Pancreas (tissue), 10 donors: ENCODE measurements at regions not wholly inside any gene's neighbourhood (a gene's known extent, or its start where the extent isn't known, plus 50 kb on each side); places are given as distances from the start of the nearest gene placed in this dataset.

Experiments used
- ATAC-seq, 4 donors: fragments of 200-7000 bp; cut with Tn5 transposase; one replicate each; pipeline versions ENCODE4 v1.8.0 to v1.9.1; 2020; ENCODE audit warnings: mild to moderate bottlenecking in 4 of 4, moderate library complexity in 4 of 4
- DNase-seq, 6 donors: peaks; one replicate each; pipeline ENCODE4 v3.0.0-alpha.2; 2020
- FAIRE-seq: peaks from 2 replicates; lab custom pipeline; 2012; peaks lifted over from hg19 to GRCh38; lab: Jason Lieb, UNC
- H3K27ac ChIP-seq, 4 donors: fragments of 200-600 bp; sonication (generic); 1 replicate in 3 of 4; 2 replicates in 1 of 4; pipeline versions ENCODE4 v1.5.0 to v1.8.0; 2020
- H3K27me3 ChIP-seq, 4 donors: fragments of 200-600 bp; one replicate each; pipeline ENCODE4 v1.8.0; 2021
- H3K36me3 ChIP-seq, 3 donors: fragments of 200-600 bp; sonication (generic) in 1 of 3; one replicate each; pipeline versions ENCODE4 v1.5.0 to v1.8.0; 2020 to 2021
- H3K4me1 ChIP-seq, 3 donors: fragments of 200-600 bp; one replicate each; pipeline ENCODE4 v1.8.0; 2021
- H3K4me3 ChIP-seq, 4 donors: fragments of 200-600 bp; sonication (generic) in 2 of 4; one replicate each; pipeline versions ENCODE4 v1.5.0 to v1.8.0; 2020 to 2021
- H3K9me3 ChIP-seq, 4 donors: fragments of 200-600 bp; one replicate each; pipeline ENCODE4 v1.8.0; 2021
- CTCF ChIP-seq, 4 donors: fragments of 200-600 bp; sonication (generic) in 3 of 4; IDR thresholded peaks; one replicate each; pipeline versions ENCODE4 v1.5.0 to v1.8.0; 2021; ENCODE audit warnings: antibody characterized with exemption in 4 of 4
- WGBS, 2 donors: extraction: QIAGEN DNeasy Blood & Tissue Kit; methylation state at CpG; one replicate each; pipeline ENCODE4 v1.1.7; 2013; 5-methylcytosine and 5-hydroxymethylcytosine counted together
- intact Hi-C, 3 donors: fragments of 100-400 bp; cut with DNase I; formaldehyde crosslinking; loops; one replicate each; pipeline versions ENCODE4 v1.11.1 to v1.14.2; 2022
- donor health status: healthy with polysubstance abuse.
- donor health status: DM: no; HTN: no; CAD: no; lungs with moderate emphysema.
- donor health status: DM: no; HTN: no; CAD: no.
- donor health status: control.
- donor health status: control.
- donor health status: Bipolar disorder and iron deficiency.
- donor health status: DM: yes; HTN: yes; CAD: no.
- donor health status: DM: no; HTN: no; CAD: no.
- donor health status: DM: no; HTN: no; CAD: no.
- donor health status: DM: yes; HTN: yes; CAD: no.

- H3K36me3 ChIP-seq, result no peaks in the 10 kb centered on the region
- H3K4me1 ChIP-seq, result peaks cover 9 to 67% (median 29%) of the 10 kb centered on the region in 3 donors
- no peak overlapping the region for H3K27ac ChIP-seq
- no peaks in the 10 kb centered on the region for H3K9me3 ChIP-seq
- H3K4me3 ChIP-seq, result no peak overlapping the region
- no peak for ATAC-seq
- DNase-seq, result no peak
- no peak for FAIRE-seq
- WGBS, 2 donors, result 97 to 100% methylated on average over 2 of the region's 2 CpGs
- no peak for TF ChIP-seq CTCF (IDR thresholded peaks at IDR 0.05)
- H3K27me3 ChIP-seq, result no peaks in the 10 kb centered on the region
- intact Hi-C loops, result no loop called here
These were observed 169.2 kb upstream of the DTNA start for GRCh38 chr18:34540897-34541296.

DNA sequence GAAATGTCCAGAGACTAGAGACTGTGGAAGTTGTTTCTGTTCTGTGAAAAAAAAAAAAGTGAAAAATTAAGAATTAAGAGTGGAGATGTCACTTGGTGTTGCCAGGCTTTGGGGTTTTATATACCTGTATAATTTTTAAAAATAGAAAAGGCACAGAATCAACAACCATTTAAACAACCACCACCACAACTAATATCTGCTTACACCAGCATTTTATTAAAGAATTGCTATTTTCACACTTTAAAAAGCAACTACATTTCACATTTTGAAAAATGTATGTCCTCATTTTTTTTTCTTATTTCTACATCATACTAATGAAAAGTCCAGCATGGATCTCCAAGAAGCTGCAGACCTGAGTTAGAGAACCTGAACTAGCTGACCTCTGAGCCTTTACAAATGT, 167.5 kb upstream of the DTNA start:
- no peak for FAIRE-seq

GRCh38 chr18:34543356-34543755, 166.7 kb upstream of the DTNA start:
- H3K27me3 ChIP-seq, result no peaks in the 10 kb centered on the region
- DNase-seq (peak in 3 of 6 donors; percentile 36 to 52 (median 46)), FAIRE-seq (no peak), ATAC-seq (peak; percentile 87 to 93 (median 90))
- 36 to 39% methylated on average over 1 of the region's 1 CpG for WGBS, 2 donors
- TF ChIP-seq CTCF (IDR thresholded peaks at IDR 0.05), result no peak
- peaks cover 9 to 52% (median 17%) of the 10 kb centered on the region in 3 donors for H3K4me1 ChIP-seq
- no peaks in the 10 kb centered on the region for H3K9me3 ChIP-seq
- H3K27ac ChIP-seq, result peak overlapping the region; percentile 70 to 84 (median 74)
- no peaks in the 10 kb centered on the region for H3K36me3 ChIP-seq
- intact Hi-C loops, result no loop called here
- H3K4me3 ChIP-seq, result no peak overlapping the region

More for the DNA sequence above, 167.5 kb upstream of the DTNA start:
- intact Hi-C loops, result no loop called here
- peaks cover 9 to 55% (median 21%) of the 10 kb centered on the region in 3 donors for H3K4me1 ChIP-seq
- DNase-seq (no peak), ATAC-seq (peak in 1 of 4 donors; percentile 1)
- no peaks in the 10 kb centered on the region for H3K36me3 ChIP-seq
- H3K27me3 ChIP-seq, result no peaks in the 10 kb centered on the region
- H3K27ac ChIP-seq, result peak overlapping the region; percentile 28 to 71 (median 62)
- no peaks in the 10 kb centered on the region for H3K9me3 ChIP-seq
- H3K4me3 ChIP-seq, result no peak overlapping the region
- TF ChIP-seq CTCF (IDR thresholded peaks at IDR 0.05), result no peak

DNA sequence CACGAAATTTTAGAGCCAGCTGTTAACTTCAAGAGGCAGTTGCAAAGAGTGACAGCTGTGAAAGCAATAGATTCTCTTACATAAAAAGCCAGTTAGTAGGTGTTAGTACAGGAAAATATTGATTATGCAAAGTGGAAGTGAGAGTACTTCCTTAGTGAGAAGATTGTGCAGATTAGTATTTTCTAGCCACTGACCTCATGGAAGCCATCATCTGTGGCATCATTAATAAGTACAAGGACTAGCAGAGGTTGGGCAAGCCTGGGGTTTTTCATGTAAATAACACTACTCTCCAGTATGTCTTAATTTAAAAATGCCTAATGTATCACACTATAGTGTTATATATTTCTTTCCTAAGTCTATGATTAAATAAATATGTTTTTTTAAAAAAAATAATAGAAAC, 166.2 kb upstream of the DTNA start:
- peak overlapping the region; percentile 70 to 84 (median 74) for H3K27ac ChIP-seq
- ATAC-seq (peak; percentile 62 to 79 (median 73)), FAIRE-seq (no peak), DNase-seq (peak in 1 of 6 donors; percentile 20)
- H3K4me3 ChIP-seq, result no peak overlapping the region
- WGBS, 2 donors, result 13 to 18% methylated on average over 1 of the region's 1 CpG
- peaks cover 9 to 47% (median 17%) of the 10 kb centered on the region in 3 donors for H3K4me1 ChIP-seq
- TF ChIP-seq CTCF (IDR thresholded peaks at IDR 0.05), result no peak
- no peaks in the 10 kb centered on the region for H3K36me3 ChIP-seq
- no peaks in the 10 kb centered on the region for H3K27me3 ChIP-seq
- H3K9me3 ChIP-seq, result no peaks in the 10 kb centered on the region
- intact Hi-C loops, result no loop called here

DNA sequence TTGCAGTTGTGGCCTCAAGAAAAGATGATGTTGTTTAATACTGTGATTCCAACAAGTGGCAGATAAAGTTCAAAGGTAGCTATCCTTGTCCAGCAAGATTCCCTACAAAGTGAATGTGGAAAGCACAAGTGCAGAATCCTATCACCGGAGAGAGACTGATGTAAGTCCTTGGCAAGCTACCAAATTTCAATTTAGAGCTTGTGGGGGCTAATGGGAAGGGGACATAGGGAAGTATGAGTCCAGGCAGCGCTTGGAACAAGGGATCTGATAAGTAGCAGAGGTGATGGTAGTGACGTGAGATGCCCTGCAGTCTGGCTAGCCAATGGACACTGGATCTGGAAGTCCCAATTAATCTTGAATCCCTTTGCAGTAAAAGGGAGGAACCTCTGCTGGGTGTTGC, 165.2 kb upstream of the DTNA start:
- no peak for TF ChIP-seq CTCF (IDR thresholded peaks at IDR 0.05)
- no peaks in the 10 kb centered on the region for H3K36me3 ChIP-seq
- no peaks in the 10 kb centered on the region for H3K9me3 ChIP-seq
- peaks cover 9 to 38% (median 22%) of the 10 kb centered on the region in 3 donors for H3K4me1 ChIP-seq
- intact Hi-C loops, result no loop called here
- no peaks in the 10 kb centered on the region for H3K27me3 ChIP-seq
- H3K27ac ChIP-seq, result peak overlapping the region in 3 of 4 donors; percentile 70 to 77 (median 71)
- WGBS, 2 donors, result 71 to 78% methylated on average over 3 of the region's 3 CpGs
- no peak for FAIRE-seq
- no peak for DNase-seq
- no peak for ATAC-seq
- H3K4me3 ChIP-seq, result no peak overlapping the region
